ENCODE measurements at regions not wholly inside any gene's neighbourhood (a gene's known extent, or its start where the extent isn't known, plus 50 kb on each side); places are given as distances from the start of the nearest gene placed in this dataset.
A peak's percentile ranks its signal among the peaks of the same experiment; 100 is the strongest.
"Not testable (repeated sequence)": the region's sequence is repeated elsewhere in the genome, so short reads cannot be mapped to it uniquely, and the experiment has no call there.

DNA sequence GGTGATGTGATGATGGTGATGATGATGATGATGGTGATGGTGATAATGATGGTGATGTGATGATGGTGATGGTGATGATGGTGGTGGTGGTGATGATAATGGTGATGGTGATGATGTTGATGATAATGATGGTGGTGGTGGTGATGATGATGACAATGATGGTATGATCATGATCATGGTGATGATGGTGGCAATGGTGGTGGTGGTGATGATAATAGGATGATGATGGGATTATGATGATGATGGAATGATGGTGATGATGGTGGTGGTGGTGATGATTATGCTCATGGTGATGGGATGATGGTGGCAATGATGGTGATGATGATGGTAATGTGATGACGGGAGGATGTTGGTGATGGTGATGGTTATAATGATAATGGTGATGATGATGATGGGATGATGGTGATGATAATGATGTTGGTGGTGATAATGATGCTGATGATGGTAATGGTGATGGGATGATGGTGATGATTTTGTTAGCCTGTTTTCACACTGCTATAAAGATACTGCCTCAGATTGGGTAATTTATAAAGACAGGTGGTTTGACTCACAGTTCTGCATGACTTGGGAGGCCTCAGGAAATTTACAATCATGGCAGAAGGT is 314.8 kb upstream of the SFSWAP start:
- 100% methylated on average over 1 of the region's 1 CpG for WGBS (ENCODE audit: insufficient coverage)
- Histone ChIP-seq H3K9me3 (ENCODE audit: control extremely low read depth in 1 of 5, control insufficient read depth in 4 of 5, insufficient read depth in 2 of 5, low read depth in 1 of 5, low read length in 4 of 5) (peaks cover 0 to 22% (median 11%) of the 10 kb centered on the region in 5 experiments), H3K4me1 (ENCODE audit: control extremely low read depth in 1 of 4, control insufficient read depth in 4 of 4, insufficient read depth in 4 of 4, low read length in 3 of 4) (no peaks in the 10 kb centered on the region), H3K36me3 (ENCODE audit: control insufficient read depth in 4 of 4, insufficient read depth in 4 of 4, low read length in 3 of 4) (no peaks in the 10 kb centered on the region), H3K27ac (ENCODE audit: insufficient read depth in 1 of 2, low read depth in 1 of 2, low read length in 2 of 2, poor library complexity in 1 of 2, severe bottlenecking in 2 of 2) (no peak overlapping the region), H3K4me3 (ENCODE audit: control insufficient read depth in 1 of 7, extremely low read depth in 1 of 7, insufficient read depth in 4 of 7, low read depth in 2 of 7, low read length in 6 of 7) (no peak overlapping the region), H3K27me3 (replicated peaks in 2 of 5; ENCODE audit: control insufficient read depth in 4 of 5, insufficient read depth in 5 of 5, low read length in 4 of 5) (peaks cover 0 to 5% (median 0%) of the 10 kb centered on the region in 5 experiments)
- CTCF ChIA-PET: no interaction called here
- no peak for DNase-seq
- POLR2A ChIA-PET: no interaction called here

- 100% methylated on average over 3 of the region's 5 CpGs for WGBS (ENCODE audit: insufficient coverage)
- ChIA-PET POLR2A (no interaction called here), CTCF (no interaction called here)
- Histone ChIP-seq H3K27me3 (replicated peaks in 2 of 5; ENCODE audit: control insufficient read depth in 4 of 5, insufficient read depth in 5 of 5, low read length in 4 of 5) (no peaks in the 10 kb centered on the region), H3K4me3 (ENCODE audit: control insufficient read depth in 1 of 7, extremely low read depth in 1 of 7, insufficient read depth in 4 of 7, low read depth in 2 of 7, low read length in 6 of 7) (no peak overlapping the region), H3K4me1 (ENCODE audit: control extremely low read depth in 1 of 4, control insufficient read depth in 4 of 4, insufficient read depth in 4 of 4, low read length in 3 of 4) (no peaks in the 10 kb centered on the region), H3K9me3 (ENCODE audit: control extremely low read depth in 1 of 5, control insufficient read depth in 4 of 5, insufficient read depth in 2 of 5, low read depth in 1 of 5, low read length in 4 of 5) (peaks cover 0 to 22% (median 11%) of the 10 kb centered on the region in 5 experiments), H3K27ac (ENCODE audit: insufficient read depth in 1 of 2, low read depth in 1 of 2, low read length in 2 of 2, poor library complexity in 1 of 2, severe bottlenecking in 2 of 2) (no peak overlapping the region), H3K36me3 (ENCODE audit: control insufficient read depth in 4 of 4, insufficient read depth in 4 of 4, low read length in 3 of 4) (no peaks in the 10 kb centered on the region)
- DNase-seq: peak in 1 of 3 donors; percentile 9
Measured at GRCh38 chr12:131397493-131398181, 313.3 kb upstream of the SFSWAP start.

DNA sequence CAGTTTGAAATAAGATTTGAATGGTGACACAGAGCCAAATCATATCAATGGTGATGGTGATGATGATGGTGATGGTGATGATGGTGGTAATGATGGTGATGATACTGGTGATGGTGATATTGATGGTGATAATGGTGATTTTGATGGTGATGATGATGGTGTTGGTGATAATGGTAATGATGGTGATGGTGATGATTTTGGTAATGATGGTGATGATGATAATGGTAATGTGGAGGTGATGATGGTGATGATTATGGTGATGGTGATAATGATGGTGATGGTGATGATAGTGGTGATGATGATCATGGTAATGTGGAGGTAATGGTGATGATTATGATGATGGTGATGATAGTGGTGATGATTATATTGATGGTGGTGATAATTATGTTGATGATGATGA is 311.9 kb upstream of the SFSWAP start:
- no peak for DNase-seq
- peaks cover 0 to 22% (median 11%) of the 10 kb centered on the region in 5 experiments for H3K9me3 ChIP-seq (ENCODE audit: control extremely low read depth in 1 of 5, control insufficient read depth in 4 of 5, insufficient read depth in 2 of 5, low read depth in 1 of 5, low read length in 4 of 5)
- ChIA-PET CTCF (no interaction called here), POLR2A (no interaction called here)
- no peaks in the 10 kb centered on the region for H3K27me3 ChIP-seq (replicated peaks in 2 of 5; ENCODE audit: control insufficient read depth in 4 of 5, insufficient read depth in 5 of 5, low read length in 4 of 5)
- H3K4me3 ChIP-seq (ENCODE audit: control insufficient read depth in 1 of 7, extremely low read depth in 1 of 7, insufficient read depth in 4 of 7, low read depth in 2 of 7, low read length in 6 of 7): no peak overlapping the region
- no peak overlapping the region for H3K27ac ChIP-seq (ENCODE audit: insufficient read depth in 1 of 2, low read depth in 1 of 2, low read length in 2 of 2, poor library complexity in 1 of 2, severe bottlenecking in 2 of 2)
- H3K4me1 ChIP-seq (ENCODE audit: control extremely low read depth in 1 of 4, control insufficient read depth in 4 of 4, insufficient read depth in 4 of 4, low read length in 3 of 4): no peaks in the 10 kb centered on the region
- H3K36me3 ChIP-seq (ENCODE audit: control insufficient read depth in 4 of 4, insufficient read depth in 4 of 4, low read length in 3 of 4): no peaks in the 10 kb centered on the region

GRCh38 chr12:131400668-131401294 is 310.1 kb upstream of the SFSWAP start:
- H3K36me3 ChIP-seq (ENCODE audit: control insufficient read depth in 4 of 4, insufficient read depth in 4 of 4, low read length in 3 of 4); H3K4me3 ChIP-seq (ENCODE audit: control insufficient read depth in 1 of 7, extremely low read depth in 1 of 7, insufficient read depth in 4 of 7, low read depth in 2 of 7, low read length in 6 of 7); POLR2A ChIA-PET; H3K27me3 ChIP-seq (replicated peaks in 2 of 5; ENCODE audit: control insufficient read depth in 4 of 5, insufficient read depth in 5 of 5, low read length in 4 of 5); DNase-seq; H3K27ac ChIP-seq (ENCODE audit: insufficient read depth in 1 of 2, low read depth in 1 of 2, low read length in 2 of 2, poor library complexity in 1 of 2, severe bottlenecking in 2 of 2); H3K4me1 ChIP-seq (ENCODE audit: control extremely low read depth in 1 of 4, control insufficient read depth in 4 of 4, insufficient read depth in 4 of 4, low read length in 3 of 4); CTCF ChIA-PET: not testable (repeated sequence)
- H3K9me3 ChIP-seq (ENCODE audit: control extremely low read depth in 1 of 5, control insufficient read depth in 4 of 5, insufficient read depth in 2 of 5, low read depth in 1 of 5, low read length in 4 of 5): peaks cover 0 to 22% (median 11%) of the 10 kb centered on the region in 5 experiments
- 82% methylated on average over 3 of the region's 4 CpGs for WGBS (ENCODE audit: insufficient coverage)

- H3K4me3 ChIP-seq (ENCODE audit: control insufficient read depth in 1 of 7, extremely low read depth in 1 of 7, insufficient read depth in 4 of 7, low read depth in 2 of 7, low read length in 6 of 7); H3K4me1 ChIP-seq (ENCODE audit: control extremely low read depth in 1 of 4, control insufficient read depth in 4 of 4, insufficient read depth in 4 of 4, low read length in 3 of 4); DNase-seq; CTCF ChIA-PET; H3K27ac ChIP-seq (ENCODE audit: insufficient read depth in 1 of 2, low read depth in 1 of 2, low read length in 2 of 2, poor library complexity in 1 of 2, severe bottlenecking in 2 of 2); POLR2A ChIA-PET; H3K36me3 ChIP-seq (ENCODE audit: control insufficient read depth in 4 of 4, insufficient read depth in 4 of 4, low read length in 3 of 4); H3K27me3 ChIP-seq (replicated peaks in 2 of 5; ENCODE audit: control insufficient read depth in 4 of 5, insufficient read depth in 5 of 5, low read length in 4 of 5): not testable (repeated sequence)
- peaks cover 0 to 14% (median 9%) of the 10 kb centered on the region in 5 experiments for H3K9me3 ChIP-seq (ENCODE audit: control extremely low read depth in 1 of 5, control insufficient read depth in 4 of 5, insufficient read depth in 2 of 5, low read depth in 1 of 5, low read length in 4 of 5)
- WGBS (ENCODE audit: insufficient coverage): 90% methylated on average over 5 of the region's 13 CpGs
Measured at GRCh38 chr12:131401907-131402633, 308.8 kb upstream of the SFSWAP start.

- H3K27ac ChIP-seq (ENCODE audit: insufficient read depth in 1 of 2, low read depth in 1 of 2, low read length in 2 of 2, poor library complexity in 1 of 2, severe bottlenecking in 2 of 2): no peak overlapping the region
- H3K4me3 ChIP-seq (ENCODE audit: control insufficient read depth in 1 of 7, extremely low read depth in 1 of 7, insufficient read depth in 4 of 7, low read depth in 2 of 7, low read length in 6 of 7): no peak overlapping the region
- WGBS (ENCODE audit: insufficient coverage): 86% methylated on average over 9 of the region's 14 CpGs
- ChIA-PET CTCF (no interaction called here), POLR2A (no interaction called here)
- H3K27me3 ChIP-seq (replicated peaks in 2 of 5; ENCODE audit: control insufficient read depth in 4 of 5, insufficient read depth in 5 of 5, low read length in 4 of 5): peaks cover 0 to 3% (median 0%) of the 10 kb centered on the region in 5 experiments
- H3K36me3 ChIP-seq (ENCODE audit: control insufficient read depth in 4 of 4, insufficient read depth in 4 of 4, low read length in 3 of 4): no peaks in the 10 kb centered on the region
- no peaks in the 10 kb centered on the region for H3K4me1 ChIP-seq (ENCODE audit: control extremely low read depth in 1 of 4, control insufficient read depth in 4 of 4, insufficient read depth in 4 of 4, low read length in 3 of 4)
- DNase-seq: no peak
- H3K9me3 ChIP-seq (ENCODE audit: control extremely low read depth in 1 of 5, control insufficient read depth in 4 of 5, insufficient read depth in 2 of 5, low read depth in 1 of 5, low read length in 4 of 5): peaks cover 0 to 7% (median 1%) of the 10 kb centered on the region in 5 experiments
Measured at GRCh38 chr12:131402781-131403396, 308.0 kb upstream of the SFSWAP start.
